Eye (tissue), 1 donor: ENCODE measurements at regions not wholly inside any gene's neighbourhood (a gene's known extent, or its start where the extent isn't known, plus 50 kb on each side); places are given as distances from the start of the nearest gene placed in this dataset.

Experiments
- DNase-seq: peaks from one replicate; pipeline ENCODE4 v3.0.0-alpha.2; 2015

DNA sequence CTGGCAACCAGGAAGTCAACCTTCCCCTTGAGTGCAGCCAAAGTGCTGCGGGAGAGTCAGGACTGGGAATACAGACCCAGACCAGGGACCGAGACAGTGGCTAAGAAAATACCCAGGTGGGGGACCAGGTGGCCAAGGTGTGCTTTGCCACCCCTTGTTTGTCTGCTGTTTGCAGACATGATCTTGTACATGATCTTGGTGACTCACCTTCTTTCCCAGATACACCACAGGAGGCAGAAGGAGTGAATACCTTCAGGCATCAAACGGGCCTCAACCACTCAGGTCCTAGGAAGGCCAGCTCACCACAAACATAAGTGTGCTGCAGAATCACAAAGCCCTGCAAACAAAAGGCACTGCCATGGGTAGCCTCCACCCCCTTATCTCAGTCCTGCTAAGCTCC, 62.0 kb downstream of the CNGA2 start:
- DNase-seq: no peak

DNA sequence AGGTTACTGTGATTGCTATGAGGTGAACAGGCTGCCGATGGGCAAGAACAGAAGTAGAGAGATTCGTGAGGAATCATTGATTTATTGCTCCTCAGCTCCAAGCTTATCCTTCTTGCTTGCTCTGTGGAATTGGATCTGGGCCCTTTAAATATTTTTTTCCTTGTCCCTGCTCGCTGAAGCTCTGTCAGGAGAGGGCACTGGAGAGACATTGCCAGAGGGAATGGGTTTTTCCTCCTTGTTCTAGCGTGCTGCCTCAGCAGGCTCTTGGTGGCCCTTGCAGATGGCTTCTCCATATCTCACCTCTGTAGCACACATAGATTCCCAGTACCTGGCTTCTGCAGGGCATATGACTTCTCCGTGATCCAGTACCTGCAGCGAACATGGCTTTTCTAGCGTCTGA, 67.4 kb downstream of the CNGA2 start:
- no peak for DNase-seq

GRCh38 chrX:151806967-151807540, 72.5 kb downstream of the CNGA2 start:
- DNase-seq: no peak

GRCh38 chrX:151812661-151813060, 78.1 kb downstream of the CNGA2 start:
- no peak for DNase-seq

DNA sequence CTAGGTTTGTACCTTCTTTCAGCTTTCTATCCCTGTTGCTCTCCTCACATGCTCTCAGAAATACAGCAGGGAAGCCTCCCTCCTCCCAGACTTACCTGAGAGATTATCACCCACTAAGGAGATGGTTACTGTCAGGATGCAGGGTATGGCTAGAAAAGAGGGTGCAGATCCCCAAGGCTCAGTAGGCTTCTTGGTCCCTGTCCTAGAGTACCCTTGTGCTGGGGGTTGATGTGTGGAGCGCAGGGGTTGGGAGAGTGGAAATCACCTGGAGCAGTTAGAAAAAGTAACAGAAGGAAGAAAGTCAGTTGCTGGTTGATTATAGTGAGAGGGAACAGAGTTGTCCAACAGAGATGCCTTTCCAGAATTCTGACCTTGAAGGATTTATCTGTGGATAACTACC, 80.2 kb downstream of the CNGA2 start:
- DNase-seq: no peak

DNA sequence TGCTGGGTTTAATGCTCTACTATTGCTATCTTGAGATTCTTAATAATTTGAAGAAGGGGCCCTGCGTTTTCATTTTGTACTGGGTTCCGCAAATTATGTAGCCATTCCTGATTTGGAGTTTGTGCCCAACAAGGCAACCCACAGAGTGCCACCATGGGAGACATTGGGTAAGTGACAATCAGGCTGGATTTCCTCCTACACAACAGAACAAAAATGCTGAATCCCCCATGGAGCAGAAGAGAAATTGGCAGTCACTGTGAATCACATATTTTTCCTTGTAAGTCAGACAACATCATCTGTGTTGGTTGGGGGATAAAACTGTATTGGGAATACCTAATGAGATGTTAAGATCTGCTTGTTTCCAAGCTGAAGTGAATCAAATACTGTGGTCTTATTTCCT, 80.9 kb downstream of the CNGA2 start:
- DNase-seq: peak; percentile 10

GRCh38 chrX:151816934-151817333, 82.4 kb downstream of the CNGA2 start:
- no peak for DNase-seq

GRCh38 chrX:151818828-151819227, 84.3 kb downstream of the CNGA2 start:
- DNase-seq: no peak

DNA sequence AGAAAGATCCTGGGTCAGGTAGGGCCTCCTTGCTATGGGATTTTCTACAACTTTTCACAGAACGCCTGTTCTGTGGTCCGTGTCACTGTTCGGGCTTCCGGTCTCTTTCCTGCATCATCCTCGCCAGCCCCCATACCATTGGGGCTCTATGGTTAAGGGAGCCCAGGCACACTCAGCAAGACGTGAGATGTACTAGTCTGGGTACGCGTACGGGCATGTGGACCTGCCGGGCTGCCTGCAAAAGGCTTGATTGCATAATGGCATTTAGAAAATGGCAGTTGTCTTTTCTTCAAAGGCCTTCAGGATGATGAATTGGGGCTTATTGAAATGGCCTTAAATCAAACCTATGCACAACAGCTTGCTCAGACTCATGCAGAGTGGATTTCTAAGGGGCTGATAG, 86.7 kb downstream of the CNGA2 start:
- no peak for DNase-seq

- no peak for DNase-seq
Measured at GRCh38 chrX:151825007-151825406, 87.7 kb upstream of the MAGEA4 start.

DNA sequence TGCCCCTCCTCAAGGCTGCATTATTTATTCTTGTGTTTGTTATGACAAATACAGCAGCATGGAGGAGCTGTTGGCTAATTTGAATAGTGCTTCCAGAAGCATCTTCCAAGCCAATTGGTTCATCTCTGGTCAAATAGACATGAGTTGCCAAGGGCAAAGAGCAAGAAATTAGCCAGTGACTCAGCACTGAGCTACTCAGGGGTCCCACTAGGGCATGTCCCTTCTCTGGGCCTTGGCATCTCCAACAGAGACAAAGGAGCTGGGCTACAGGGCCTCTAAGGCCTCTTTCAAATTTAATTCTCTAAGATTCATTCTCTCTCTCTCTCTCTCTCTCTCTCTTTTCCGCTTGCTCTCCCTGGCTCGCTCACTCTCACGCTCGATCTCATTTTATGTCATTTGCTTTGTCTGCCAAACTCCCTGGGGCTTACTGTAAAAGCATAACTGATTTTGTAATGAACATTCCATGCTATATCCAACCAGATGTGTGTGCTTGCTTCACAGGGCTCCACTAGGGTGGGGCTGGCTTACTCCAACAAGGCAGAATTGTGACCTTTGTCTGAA, 86.7 kb upstream of the MAGEA4 start:
- DNase-seq: peak; percentile 80

- no peak for DNase-seq
Measured at GRCh38 chrX:151828439-151829080, 84.1 kb upstream of the MAGEA4 start.

GRCh38 chrX:151830911-151831310, 81.8 kb upstream of the MAGEA4 start:
- DNase-seq: no peak

DNA sequence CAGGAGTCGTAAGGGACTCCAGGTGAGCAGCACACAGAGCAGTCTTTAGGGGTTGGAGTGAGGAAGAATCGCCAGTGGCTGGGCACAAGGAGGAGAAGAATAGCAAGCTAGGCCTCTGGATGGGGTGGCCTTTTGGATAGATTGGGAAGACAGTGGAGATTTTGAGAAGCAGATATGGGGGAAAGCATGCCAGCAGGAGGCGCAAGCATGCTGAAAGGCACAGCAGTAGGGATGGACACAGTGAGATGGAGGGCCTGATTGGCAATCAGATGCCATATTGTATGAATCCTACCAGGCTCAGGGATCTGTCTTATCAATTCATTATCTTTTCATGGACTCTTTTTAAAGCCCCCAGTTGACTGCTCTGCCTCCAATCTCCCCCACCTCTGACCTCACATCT, 60.4 kb upstream of the MAGEA4 start:
- DNase-seq: no peak

- peak; percentile 23 for DNase-seq
Measured at GRCh38 chrX:151854726-151855495, 57.8 kb upstream of the MAGEA4 start.

- no peak for DNase-seq
Measured at GRCh38 chrX:151859481-151859880, 53.2 kb upstream of the MAGEA4 start.

DNA sequence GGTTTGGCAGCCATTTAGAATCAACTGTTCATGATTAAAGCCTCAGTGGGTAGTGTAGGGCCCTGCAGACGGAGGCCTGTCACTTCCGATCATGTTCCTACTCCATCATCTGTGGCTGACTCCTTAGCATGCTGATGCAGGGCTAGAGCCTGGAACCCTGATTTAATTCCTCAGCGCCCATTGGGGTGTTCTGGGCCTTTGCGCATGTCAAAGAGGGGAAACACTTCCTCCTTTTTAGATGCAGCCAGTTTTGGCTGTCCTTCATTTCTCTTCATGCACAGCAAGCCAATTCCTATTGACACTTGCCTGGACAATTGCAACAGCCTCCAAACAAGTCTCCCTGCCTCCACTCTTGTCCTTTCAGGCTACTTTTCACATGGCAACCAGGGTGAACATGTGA, 51.9 kb upstream of the MAGEA4 start:
- peak; percentile 29 for DNase-seq
